ENCODE measurements at regions not wholly inside any gene's neighbourhood (a gene's known extent, or its start where the extent isn't known, plus 50 kb on each side); places are given as distances from the start of the nearest gene placed in this dataset.

GRCh38 chr4:38189445-38189844 lies 229.2 kb downstream of the PTTG2 start:
- Histone ChIP-seq H3K27me3 (ENCODE audit: control insufficient read depth, insufficient read depth, low read length) (peaks cover 5% of the 10 kb centered on the region), H3K27ac (ENCODE audit: low read depth, low read length) (peak overlapping the region; percentile 59), H3K9me3 (ENCODE audit: control insufficient read depth, insufficient read depth, low read length) (no peaks in the 10 kb centered on the region), H3K4me3 (ENCODE audit: low read depth, low read length) (no peak overlapping the region)
- TF ChIP-seq, protein P1, sequence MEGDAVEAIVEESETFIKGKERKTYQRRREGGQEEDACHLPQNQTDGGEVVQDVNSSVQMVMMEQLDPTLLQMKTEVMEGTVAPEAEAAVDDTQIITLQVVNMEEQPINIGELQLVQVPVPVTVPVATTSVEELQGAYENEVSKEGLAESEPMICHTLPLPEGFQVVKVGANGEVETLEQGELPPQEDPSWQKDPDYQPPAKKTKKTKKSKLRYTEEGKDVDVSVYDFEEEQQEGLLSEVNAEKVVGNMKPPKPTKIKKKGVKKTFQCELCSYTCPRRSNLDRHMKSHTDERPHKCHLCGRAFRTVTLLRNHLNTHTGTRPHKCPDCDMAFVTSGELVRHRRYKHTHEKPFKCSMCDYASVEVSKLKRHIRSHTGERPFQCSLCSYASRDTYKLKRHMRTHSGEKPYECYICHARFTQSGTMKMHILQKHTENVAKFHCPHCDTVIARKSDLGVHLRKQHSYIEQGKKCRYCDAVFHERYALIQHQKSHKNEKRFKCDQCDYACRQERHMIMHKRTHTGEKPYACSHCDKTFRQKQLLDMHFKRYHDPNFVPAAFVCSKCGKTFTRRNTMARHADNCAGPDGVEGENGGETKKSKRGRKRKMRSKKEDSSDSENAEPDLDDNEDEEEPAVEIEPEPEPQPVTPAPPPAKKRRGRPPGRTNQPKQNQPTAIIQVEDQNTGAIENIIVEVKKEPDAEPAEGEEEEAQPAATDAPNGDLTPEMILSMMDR (IDR thresholded peaks at IDR 0.05; ENCODE audit: low read depth, low read length) = no peak
- DNase-seq (ENCODE audit: low read depth, low spot score) = peak; percentile 65
- ChIA-PET CTCF (interaction anchor here (1.0 to 1.8 kb wide), 3 partner anchors 10 to 593 kb away, joined by 3 to 5 read pairs (median 4); partner anchors contain the start of gene TLR10), POLR2A (no interaction called here)

DNA sequence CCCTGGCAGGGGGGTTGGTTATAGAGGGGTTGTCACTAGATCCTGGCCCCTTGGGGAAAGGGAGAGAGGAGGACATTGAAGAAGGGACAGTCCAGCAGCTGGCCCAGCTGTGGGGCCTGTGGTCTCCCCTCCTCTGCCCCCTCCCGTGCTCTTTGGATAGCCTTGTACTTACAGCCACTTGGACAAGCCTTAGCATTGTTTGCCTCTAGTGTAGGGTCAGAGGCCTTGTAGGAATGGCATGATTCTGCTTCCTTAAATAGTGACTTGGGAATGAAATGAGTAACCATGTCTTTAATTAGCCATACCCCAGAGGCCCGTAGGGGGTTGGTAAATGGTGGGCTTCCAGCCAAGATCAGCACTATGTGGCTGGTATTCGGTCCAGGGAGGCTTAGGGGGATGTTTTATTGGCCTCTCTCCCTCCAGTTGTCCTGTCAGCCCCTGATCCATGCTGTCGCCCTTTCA lies 230.6 kb downstream of the PTTG2 start:
- CTCF ChIA-PET = interaction anchor here (1.0 kb wide), 1 partner anchor 130 kb away, joined by 3 read pairs; no protein-coding TSS in a partner anchor
- POLR2A ChIA-PET = no interaction called here
- peak overlapping the region; percentile 66 for H3K27ac ChIP-seq (ENCODE audit: low read depth, low read length)
- H3K9me3 ChIP-seq (ENCODE audit: control insufficient read depth, insufficient read depth, low read length) = peaks cover 4% of the 10 kb centered on the region; the same call in 1 of the 2 replicates
- TF ChIP-seq, protein P1 (IDR thresholded peaks at IDR 0.05; ENCODE audit: low read depth, low read length) = no peak
- H3K27me3 ChIP-seq (ENCODE audit: control insufficient read depth, insufficient read depth, low read length) = peaks cover 5% of the 10 kb centered on the region
- DNase-seq (ENCODE audit: low read depth, low spot score) = no peak
- H3K4me3 ChIP-seq (ENCODE audit: low read depth, low read length) = no peak overlapping the region

DNA sequence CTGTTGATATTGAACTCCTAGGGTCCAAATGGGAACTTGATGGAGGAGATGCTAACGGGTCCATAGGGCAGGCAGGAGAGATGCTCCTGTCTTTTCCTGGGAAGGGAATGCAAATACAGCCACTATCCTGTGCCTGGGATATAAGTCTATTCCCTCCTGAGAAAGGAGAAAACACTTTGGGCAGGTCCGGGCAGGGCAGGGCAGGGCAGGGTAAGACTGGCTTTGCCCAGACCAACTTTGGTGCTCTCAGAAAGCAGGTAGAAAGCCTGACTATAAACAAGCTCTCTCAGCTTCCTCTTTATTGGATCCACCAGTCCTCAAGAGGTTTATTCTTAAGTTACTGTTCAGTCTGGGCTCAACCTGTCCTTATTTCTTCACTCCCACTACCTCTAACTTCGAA lies 232.3 kb downstream of the PTTG2 start:
- Histone ChIP-seq H3K9me3 (ENCODE audit: control insufficient read depth, insufficient read depth, low read length) (peaks cover 6% of the 10 kb centered on the region; the same call in 1 of the 2 replicates), H3K27ac (ENCODE audit: low read depth, low read length) (no peak overlapping the region), H3K27me3 (ENCODE audit: control insufficient read depth, insufficient read depth, low read length) (peaks cover 5% of the 10 kb centered on the region), H3K4me3 (ENCODE audit: low read depth, low read length) (no peak overlapping the region)
- ChIA-PET CTCF (interaction anchor here (0.9 to 2.5 kb wide), 3 partner anchors 13 to 483 kb away, joined by 3 to 12 read pairs (median 9); no protein-coding TSS in a partner anchor), POLR2A (no interaction called here)
- TF ChIP-seq, protein P1 (IDR thresholded peaks at IDR 0.05; ENCODE audit: low read depth, low read length) = no peak
- no peak for DNase-seq (ENCODE audit: low read depth, low spot score)

DNA sequence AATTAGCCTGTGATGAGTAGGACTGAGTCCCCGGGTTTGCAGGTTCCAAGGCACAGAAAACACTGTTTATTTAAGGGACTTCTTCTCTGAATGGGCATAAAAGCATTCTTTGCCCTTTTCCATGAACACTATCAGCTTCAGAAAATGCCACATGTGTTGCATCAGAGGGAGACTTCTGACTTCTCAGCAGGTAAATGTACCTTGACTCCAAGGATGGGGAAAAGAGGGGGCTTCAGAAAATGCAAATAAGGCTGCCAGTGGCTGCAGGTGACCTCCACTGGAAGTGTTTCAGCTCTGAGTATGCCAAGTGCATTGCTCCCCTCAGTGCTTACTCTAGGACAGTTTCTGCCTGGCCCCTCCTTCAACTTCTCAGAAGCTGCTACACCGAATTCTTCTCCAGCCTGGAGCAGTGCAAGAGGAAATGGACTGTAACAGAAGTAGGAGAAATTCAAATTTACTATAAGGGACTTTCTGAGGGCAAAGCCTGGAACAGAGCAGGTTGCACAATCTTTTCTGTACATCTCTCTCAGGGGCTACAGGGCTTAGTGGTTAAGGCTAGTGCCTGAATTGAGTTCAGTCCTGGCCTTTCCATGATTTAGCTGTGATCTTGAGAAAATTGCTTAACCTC lies 233.2 kb downstream of the PTTG2 start:
- ChIA-PET POLR2A (no interaction called here), CTCF (interaction anchor here (0.9 to 2.5 kb wide), 3 partner anchors 13 to 482 kb away, joined by 3 to 12 read pairs (median 9); no protein-coding TSS in a partner anchor)
- H3K27me3 ChIP-seq (ENCODE audit: control insufficient read depth, insufficient read depth, low read length) = peaks cover 5% of the 10 kb centered on the region
- DNase-seq (ENCODE audit: low read depth, low spot score) = no peak
- no peak overlapping the region for H3K27ac ChIP-seq (ENCODE audit: low read depth, low read length)
- no peak overlapping the region for H3K4me3 ChIP-seq (ENCODE audit: low read depth, low read length)
- TF ChIP-seq, protein P1 (IDR thresholded peaks at IDR 0.05; ENCODE audit: low read depth, low read length) = no peak
- peaks cover 6% of the 10 kb centered on the region; the same call in 1 of the 2 replicates for H3K9me3 ChIP-seq (ENCODE audit: control insufficient read depth, insufficient read depth, low read length)

- no peak for DNase-seq (ENCODE audit: low read depth, low spot score)
Measured at GRCh38 chr4:38194047-38194602, 233.9 kb downstream of the PTTG2 start.

More at GRCh38 chr4:38194047-38194602, 233.9 kb downstream of the PTTG2 start:
- TF ChIP-seq, protein P1 (IDR thresholded peaks at IDR 0.05; ENCODE audit: low read depth, low read length) = no peak
- ChIA-PET CTCF (interaction anchor here (2.5 kb wide), 1 partner anchor 14 kb away, joined by 12 read pairs; no protein-coding TSS in a partner anchor), POLR2A (no interaction called here)
- H3K27ac ChIP-seq (ENCODE audit: low read depth, low read length) = no peak overlapping the region
- no peak overlapping the region for H3K4me3 ChIP-seq (ENCODE audit: low read depth, low read length)
- peaks cover 6% of the 10 kb centered on the region; the same call in 1 of the 2 replicates for H3K9me3 ChIP-seq (ENCODE audit: control insufficient read depth, insufficient read depth, low read length)
- H3K27me3 ChIP-seq (ENCODE audit: control insufficient read depth, insufficient read depth, low read length) = peaks cover 5% of the 10 kb centered on the region
